Dermis blood vessel endothelial cell (primary cell): ENCODE measurements at regions not wholly inside any gene's neighbourhood (a gene's known extent, or its start where the extent isn't known, plus 50 kb on each side); places are given as distances from the start of the nearest gene placed in this dataset.

Experiments used
- DNase-seq: peaks from one replicate; pipeline ENCODE4 v3.0.0; 2010

DNA sequence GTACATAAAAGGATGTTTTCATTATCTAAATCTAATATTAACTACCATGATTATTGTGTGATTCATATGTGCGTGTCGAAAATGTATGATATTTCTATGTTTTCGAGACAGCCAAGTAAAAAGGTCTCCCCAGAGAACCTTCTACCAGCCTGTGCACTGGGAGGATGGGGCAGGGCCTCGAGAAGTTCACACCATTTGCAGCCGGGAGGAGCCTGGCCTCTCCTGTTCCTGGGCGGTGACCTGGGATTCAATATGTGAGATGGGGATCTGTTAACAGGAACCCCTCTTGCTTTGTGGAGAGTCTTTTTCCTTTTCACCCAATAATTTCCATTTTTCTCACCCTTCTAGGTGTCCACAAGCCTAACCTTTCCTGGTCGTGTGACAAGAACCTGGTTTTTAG, 189.3 kb downstream of the IPO8 start:
- DNase-seq = no peak

DNA sequence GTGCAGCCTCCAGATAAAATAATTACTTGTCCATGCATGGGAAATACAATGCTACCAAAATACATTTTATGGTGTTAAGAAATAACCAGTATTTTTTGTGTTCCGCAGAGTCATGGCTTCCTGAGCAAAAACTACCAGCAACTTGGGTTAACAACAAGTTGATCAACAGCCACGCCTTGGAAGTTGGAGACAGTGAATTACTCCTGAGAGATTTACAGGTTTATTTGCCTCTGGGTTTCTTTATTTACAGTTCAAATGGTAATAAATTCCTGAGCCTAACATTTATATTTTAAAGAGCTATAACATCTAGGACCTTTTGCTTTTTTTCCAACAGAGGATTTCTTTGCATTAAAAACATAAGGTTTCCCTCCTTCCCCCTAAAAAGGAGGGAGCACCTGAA, 194.0 kb downstream of the IPO8 start:
- no peak for DNase-seq

DNA sequence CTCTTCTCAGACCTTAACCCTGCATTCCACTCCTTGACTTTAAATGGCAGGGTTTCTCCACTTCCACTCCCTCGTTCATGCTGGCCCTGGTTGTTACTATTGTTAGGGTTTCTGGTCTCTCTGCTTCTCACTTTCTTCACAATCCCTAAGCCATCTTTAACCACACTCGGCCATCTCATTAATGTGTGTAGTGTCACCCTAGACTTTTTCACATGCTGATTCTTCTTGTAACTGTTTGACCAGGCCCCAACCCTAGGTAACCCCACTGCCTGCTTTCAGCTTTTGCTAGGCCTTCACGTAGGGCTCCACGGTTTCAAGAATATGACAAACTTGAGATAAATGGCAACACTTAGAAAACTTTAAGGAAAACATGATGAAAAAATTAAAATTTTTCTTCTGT, 195.1 kb downstream of the IPO8 start:
- DNase-seq = no peak

- DNase-seq = no peak
Measured at GRCh38 chr12:30485230-30485890, 210.3 kb downstream of the IPO8 start.

GRCh38 chr12:30484658-30485057, 211.0 kb downstream of the IPO8 start:
- no peak for DNase-seq

GRCh38 chr12:30482650-30483049, 213.0 kb downstream of the IPO8 start:
- no peak for DNase-seq

DNA sequence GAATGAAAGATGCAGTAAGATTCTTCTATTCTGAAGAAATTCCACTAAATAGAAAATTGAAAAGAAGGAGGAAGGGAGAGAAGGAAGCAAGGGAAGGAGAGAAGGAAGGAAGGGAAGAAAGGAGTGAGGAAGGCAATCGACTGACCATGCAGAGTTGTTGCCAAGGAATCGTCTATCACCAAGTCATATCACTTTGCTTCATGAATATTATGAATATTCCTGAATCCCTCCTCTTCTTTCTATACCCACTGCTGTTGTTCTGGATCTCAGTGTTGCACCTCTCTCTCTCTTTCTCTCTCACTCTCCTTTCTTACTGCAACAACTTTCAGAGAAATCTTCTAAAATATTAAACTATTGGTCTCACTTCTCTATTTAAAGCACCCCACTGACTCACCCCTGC, 222.4 kb downstream of the IPO8 start:
- no peak for DNase-seq

DNA sequence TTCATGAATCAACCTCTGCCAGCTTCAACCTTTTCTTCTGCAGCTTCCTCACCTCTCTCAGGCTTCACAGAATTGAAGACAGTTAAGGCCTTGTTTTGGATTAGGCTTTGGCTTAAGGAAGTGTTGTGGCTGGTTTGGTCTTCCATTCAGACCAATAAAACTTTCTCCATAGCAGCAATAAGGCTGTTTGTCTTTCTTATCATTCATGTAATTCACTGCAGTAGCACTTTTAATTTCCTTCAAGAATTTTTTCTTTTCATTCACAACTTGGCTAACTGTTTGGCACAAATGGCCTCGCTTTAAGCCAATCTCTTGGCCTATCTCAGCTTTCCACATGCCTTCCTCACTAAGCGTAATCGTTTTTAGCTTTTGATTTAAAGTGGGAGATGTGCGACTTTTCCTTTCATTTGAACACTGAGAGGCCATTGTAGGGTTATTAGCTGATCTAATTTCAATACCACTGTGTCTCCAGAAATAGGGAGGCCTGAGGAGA, 229.5 kb downstream of the IPO8 start:
- DNase-seq = no peak

- no peak for DNase-seq
Measured at GRCh38 chr12:30463636-30464035, 232.0 kb downstream of the IPO8 start.

- DNase-seq = no peak
Measured at GRCh38 chr12:30462249-30462648, 233.4 kb downstream of the IPO8 start.

DNA sequence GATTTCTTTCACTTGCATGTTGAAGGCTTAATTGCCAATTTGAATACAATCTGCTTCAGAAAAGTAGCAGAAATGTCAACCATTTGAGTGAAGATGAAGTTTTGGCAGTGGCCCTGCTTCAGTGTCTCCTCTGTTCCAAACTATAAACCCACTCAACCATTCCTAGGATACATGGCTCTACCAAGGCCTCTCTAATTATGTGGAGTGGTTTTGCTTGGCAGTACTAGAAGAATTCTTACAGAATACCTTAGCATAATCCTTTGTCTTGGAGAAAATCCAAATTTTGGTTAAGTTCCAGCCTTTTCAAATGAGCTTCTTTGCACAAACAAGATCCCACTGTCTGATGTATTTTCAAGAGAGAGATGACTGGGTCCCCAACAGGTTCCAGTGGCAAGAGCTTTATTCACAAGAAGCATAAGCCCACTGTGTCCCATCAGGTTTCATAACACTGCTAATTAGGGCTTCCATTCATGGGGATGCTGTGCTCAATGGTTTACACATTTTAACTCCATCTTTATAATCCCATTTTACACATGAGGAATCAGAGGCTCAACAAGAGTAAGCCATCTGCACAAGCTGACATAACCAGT, 234.5 kb downstream of the IPO8 start:
- DNase-seq = no peak

GRCh38 chr12:30458453-30458852, 237.2 kb downstream of the IPO8 start:
- no peak for DNase-seq

DNA sequence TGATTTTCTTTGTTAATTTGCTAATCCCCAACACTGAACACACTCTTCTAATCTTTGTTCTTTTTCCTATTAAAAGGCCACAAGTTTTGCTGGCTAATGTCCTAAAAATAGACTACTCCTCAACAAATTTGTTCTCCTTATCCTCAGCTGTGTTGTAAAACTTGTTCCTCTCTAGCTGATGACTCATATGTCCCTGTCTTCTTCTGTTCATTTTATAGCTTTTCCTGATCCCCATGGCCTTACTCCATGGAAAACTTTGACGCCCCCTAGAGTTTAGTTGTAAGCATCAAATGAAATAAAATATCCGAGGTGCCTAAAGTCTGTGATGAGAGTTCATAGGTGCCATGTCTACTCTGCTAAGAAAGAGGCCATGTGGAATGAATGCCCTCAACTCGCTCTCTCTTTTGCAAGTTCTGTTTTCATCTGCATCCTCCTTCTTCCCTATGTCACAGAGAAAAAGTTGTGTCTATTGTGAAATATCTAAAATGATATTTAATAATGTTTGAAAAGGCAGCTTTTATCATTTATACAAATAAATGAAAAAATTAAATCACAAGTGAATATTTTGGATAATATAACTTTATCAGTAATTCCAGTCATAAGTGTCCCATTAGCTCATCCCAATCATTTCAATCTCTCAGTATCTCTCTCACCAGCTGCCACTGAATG, 237.9 kb downstream of the IPO8 start:
- peak; percentile 43 for DNase-seq

GRCh38 chr12:30450872-30451271, 244.8 kb downstream of the IPO8 start:
- DNase-seq = peak; percentile 73

GRCh38 chr12:30450226-30450625, 245.4 kb downstream of the IPO8 start:
- no peak for DNase-seq

GRCh38 chr12:30448038-30448437, 247.6 kb downstream of the IPO8 start:
- DNase-seq = no peak

DNA sequence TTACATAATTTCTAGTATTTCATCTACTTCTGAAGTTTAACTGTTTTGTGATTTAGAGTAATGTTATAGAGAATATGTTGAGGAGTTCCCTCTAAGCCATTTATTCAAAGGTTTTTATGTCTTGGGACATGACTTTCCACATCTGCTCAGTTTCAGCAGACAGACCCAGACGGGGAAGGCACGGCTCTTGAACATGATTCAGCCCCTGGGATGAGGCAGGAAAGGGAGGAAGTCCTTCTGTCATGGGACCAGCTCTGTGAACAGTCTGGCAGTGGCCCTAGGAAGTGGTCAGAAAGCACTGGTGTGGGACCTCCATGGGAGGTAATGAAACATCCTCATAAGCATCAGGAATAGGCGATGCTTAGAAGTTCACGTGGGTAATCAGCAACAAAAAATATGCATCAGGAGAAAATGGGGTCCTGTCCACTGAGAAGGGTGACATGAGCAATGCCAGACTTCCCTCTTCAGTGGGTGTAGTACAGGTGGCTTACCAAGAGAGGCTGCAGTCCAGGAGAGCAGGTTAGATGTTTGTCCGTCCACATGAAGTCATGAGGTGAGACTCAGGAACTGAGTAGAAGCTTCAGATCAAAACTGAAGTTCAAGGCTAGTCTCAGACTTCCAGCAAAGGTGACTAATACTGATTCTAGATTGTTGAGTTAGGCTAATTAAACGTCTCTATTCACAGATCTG, 248.5 kb downstream of the IPO8 start:
- DNase-seq = no peak

DNA sequence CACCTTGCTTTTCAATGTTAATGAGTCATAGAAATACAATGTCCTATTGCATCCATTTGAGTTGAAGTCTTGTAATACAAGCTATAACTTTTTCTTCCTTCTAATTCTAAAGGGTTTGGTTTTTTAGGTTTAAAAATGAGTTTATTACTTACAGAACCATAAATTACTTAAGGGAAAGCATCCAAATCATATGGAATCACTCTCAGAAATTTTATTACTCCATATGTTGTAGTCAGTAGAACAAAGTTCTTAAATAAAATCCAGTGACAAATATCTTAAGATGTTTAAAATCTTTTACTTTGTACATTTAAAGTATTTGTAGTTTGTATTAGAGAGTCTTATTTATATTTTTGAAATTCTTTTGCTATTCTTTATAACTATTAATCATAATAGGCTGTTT, 253.2 kb downstream of the IPO8 start:
- DNase-seq = no peak

GRCh38 chr12:30440826-30441602, 254.7 kb downstream of the IPO8 start:
- DNase-seq = peak; percentile 35

- no peak for DNase-seq
Measured at GRCh38 chr12:30439201-30439600, 256.5 kb downstream of the IPO8 start.

- no peak for DNase-seq
Measured at GRCh38 chr12:30438601-30439041, 257.0 kb downstream of the IPO8 start.

DNA sequence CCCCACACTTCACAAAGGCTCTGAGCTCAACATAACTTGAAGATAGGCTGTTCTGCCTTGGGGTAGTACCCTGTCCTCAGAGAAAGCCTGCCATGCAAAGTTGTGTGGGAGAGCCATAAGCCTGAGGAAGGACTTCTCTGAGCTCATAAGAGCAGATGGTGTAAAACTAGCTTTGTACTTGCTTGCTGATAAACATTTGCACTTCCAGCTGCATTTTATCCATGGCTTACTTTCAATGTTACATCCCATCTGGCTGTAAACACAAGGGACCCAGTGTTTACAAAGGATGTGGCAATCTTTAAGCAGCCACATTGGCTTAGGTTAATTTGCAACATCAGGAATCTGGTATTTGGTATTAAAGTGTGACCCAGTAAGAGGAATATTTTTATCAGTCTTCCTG, 258.1 kb downstream of the IPO8 start:
- DNase-seq = no peak

DNA sequence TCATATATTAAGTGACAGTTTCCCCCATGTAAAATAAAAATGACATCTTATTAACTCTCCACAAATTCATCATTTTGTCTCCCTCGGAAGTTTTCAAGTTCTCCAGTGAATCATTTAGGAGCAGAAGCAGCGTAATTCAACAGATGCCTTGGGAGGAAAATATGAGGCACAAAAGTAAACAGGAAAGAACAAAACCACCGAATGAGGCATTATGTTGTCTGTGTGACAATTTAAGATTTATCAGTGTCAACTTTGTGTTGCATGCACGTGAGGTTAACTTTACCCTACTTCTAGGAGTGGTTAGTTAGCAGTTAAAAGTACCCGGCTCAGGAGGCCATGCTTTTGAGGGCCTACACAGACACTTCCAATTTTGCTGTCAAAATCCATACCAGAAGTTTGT, 258.6 kb downstream of the IPO8 start:
- no peak for DNase-seq
